Colonic mucosa (tissue), 4 donors: ENCODE measurements at regions not wholly inside any gene's neighbourhood (a gene's known extent, or its start where the extent isn't known, plus 50 kb on each side); places are given as distances from the start of the nearest gene placed in this dataset.

ENCODE experiments used
- DNase-seq: peaks from one replicate; pipeline ENCODE4 v3.0.0-alpha.2; 2020
- H3K27ac ChIP-seq: fragments of 200-600 bp; one replicate; pipeline ENCODE4 v1.8.0; 2021
- H3K27me3 ChIP-seq: fragments of 200-600 bp; one replicate; pipeline ENCODE4 v1.8.0; 2021
- H3K36me3 ChIP-seq: fragments of 200-600 bp; one replicate; pipeline ENCODE4 v1.8.0; 2021
- H3K4me1 ChIP-seq: fragments of 200-600 bp; one replicate; pipeline ENCODE4 v1.8.0; 2021; ENCODE audit warnings: mild to moderate bottlenecking
- H3K4me3 ChIP-seq: fragments of 200-600 bp; one replicate; pipeline ENCODE4 v1.8.0; 2021
- H3K9ac ChIP-seq, 2 donors: one replicate each; pipeline ENCODE4 v1.7.0; 2013; ENCODE audit warnings: control low read depth in 2 of 2, low read depth in 2 of 2, low read length in 2 of 2
- H3K9me3 ChIP-seq: fragments of 200-600 bp; one replicate; pipeline ENCODE4 v1.8.0; 2021
- CTCF ChIP-seq: fragments of 200-600 bp; IDR thresholded peaks from one replicate; pipeline ENCODE4 v1.8.0; 2022; ENCODE audit warnings: antibody characterized with exemption, mild to moderate bottlenecking
- intact Hi-C: fragments of 100-400 bp; cut with DNase I; formaldehyde crosslinking; loops from one replicate; pipeline ENCODE4 v1.14.1; 2022
- donor health status: healthy.
- donor health status: DM: no; HTN: no; CAD: no.
- donor health status: DM: no; HTN: no; CAD: no.

- intact Hi-C loops, result loop anchor here (10.0 kb wide), 1 partner anchor 588 kb away; no protein-coding TSS in a partner anchor
- no peak overlapping the region for H3K27ac ChIP-seq
- no peak for DNase-seq
- H3K9me3 ChIP-seq, result no peaks in the 10 kb centered on the region
- no peak overlapping the region for H3K9ac ChIP-seq
- H3K4me3 ChIP-seq, result no peak overlapping the region
- H3K27me3 ChIP-seq, result no peaks in the 10 kb centered on the region
- no peaks in the 10 kb centered on the region for H3K4me1 ChIP-seq
- H3K36me3 ChIP-seq, result no peaks in the 10 kb centered on the region
- TF ChIP-seq CTCF, result no peak
Measured at GRCh38 chr11:59302991-59303390, 55.7 kb upstream of the OR5AN1 start.

- Histone ChIP-seq H3K36me3 (no peaks in the 10 kb centered on the region), H3K9ac (no peak overlapping the region), H3K27me3 (no peaks in the 10 kb centered on the region), H3K4me1 (no peaks in the 10 kb centered on the region), H3K9me3 (no peaks in the 10 kb centered on the region), H3K4me3 (no peak overlapping the region), H3K27ac (no peak overlapping the region)
- TF ChIP-seq CTCF, result no peak
- intact Hi-C loops, result no loop called here
- no peak for DNase-seq
Measured at GRCh38 chr11:59295435-59295834, 63.3 kb upstream of the OR5AN1 start.

GRCh38 chr11:59292611-59293010 lies 66.1 kb upstream of the OR5AN1 start:
- no peaks in the 10 kb centered on the region for H3K27me3 ChIP-seq
- no peaks in the 10 kb centered on the region for H3K9me3 ChIP-seq
- intact Hi-C loops, result no loop called here
- no peaks in the 10 kb centered on the region for H3K4me1 ChIP-seq
- no peak overlapping the region for H3K4me3 ChIP-seq
- TF ChIP-seq CTCF, result no peak
- DNase-seq, result no peak
- H3K9ac ChIP-seq, result no peak overlapping the region
- no peaks in the 10 kb centered on the region for H3K36me3 ChIP-seq
- H3K27ac ChIP-seq, result no peak overlapping the region

- Histone ChIP-seq H3K4me3 (no peak overlapping the region), H3K9me3 (no peaks in the 10 kb centered on the region), H3K4me1 (no peaks in the 10 kb centered on the region), H3K27ac (no peak overlapping the region), H3K9ac (no peak overlapping the region), H3K36me3 (no peaks in the 10 kb centered on the region), H3K27me3 (no peaks in the 10 kb centered on the region)
- DNase-seq, result no peak
- TF ChIP-seq CTCF, result no peak
- intact Hi-C loops, result no loop called here
Measured at GRCh38 chr11:59291228-59291627, 67.5 kb upstream of the OR5AN1 start.

GRCh38 chr11:59289356-59290181 lies 69.1 kb upstream of the OR5AN1 start:
- H3K9me3 ChIP-seq, result no peaks in the 10 kb centered on the region
- no peak for TF ChIP-seq CTCF
- no peak overlapping the region for H3K27ac ChIP-seq
- H3K9ac ChIP-seq, result no peak overlapping the region
- no peaks in the 10 kb centered on the region for H3K4me1 ChIP-seq
- intact Hi-C loops, result loop anchor here (10.0 kb wide), 2 partner anchors 85 to 135 kb away; partner anchors contain the start of gene OR5A2
- no peak overlapping the region for H3K4me3 ChIP-seq
- H3K36me3 ChIP-seq, result no peaks in the 10 kb centered on the region
- no peak for DNase-seq
- no peaks in the 10 kb centered on the region for H3K27me3 ChIP-seq
